HEK293T (cell line): ENCODE measurements at regions not wholly inside any gene's neighbourhood (a gene's known extent, or its start where the extent isn't known, plus 50 kb on each side); places are given as distances from the start of the nearest gene placed in this dataset.

Experiments used
- CTCF ChIA-PET: fragments of 350-600 bp; formaldehyde crosslinking; extraction: SDS; loops from one replicate; lab custom pipeline; 2021; ENCODE audit warnings: antibody characterized with exemption, inconsistent platforms; lab: Yijun Ruan, JAX
- POLR2A ChIA-PET: fragments of 350-600 bp; formaldehyde crosslinking; extraction: SDS; loops from one replicate; lab custom pipeline; 2020; ENCODE audit warnings: antibody characterized with exemption, inconsistent platforms; lab: Yijun Ruan, JAX
- DNase-seq: peaks from one replicate; pipeline ENCODE4 v3.0.0; 2012; ENCODE audit warnings: mixed read lengths; ENCODE audit errors: extremely low spot score
- ARNT ChIP-seq: fragments of 450-650 bp; IDR thresholded peaks from 2 replicates; pipeline ENCODE4 v1.6.1; 2017; ENCODE audit warnings: mild to moderate bottlenecking
- BHLHE40 ChIP-seq: fragments of 450-650 bp; IDR thresholded peaks from 2 replicates; pipeline ENCODE4 v1.6.1; 2016; ENCODE audit warnings: mild to moderate bottlenecking, moderate library complexity, borderline replicate concordance
- CTBP1 ChIP-seq: fragments of 450-650 bp; IDR thresholded peaks from 2 replicates; pipeline ENCODE4 v1.6.1; 2016; ENCODE audit warnings: borderline replicate concordance
- ELF4 ChIP-seq: fragments of 450-650 bp; IDR thresholded peaks from 2 replicates; pipeline ENCODE4 v1.6.1; 2017; ENCODE audit warnings: antibody characterized with exemption
- FOXA1 ChIP-seq: fragments of 450-650 bp; IDR thresholded peaks from 2 replicates; pipeline ENCODE4 v1.6.1; 2016; ENCODE audit warnings: mild to moderate bottlenecking
- FOXK2 ChIP-seq: fragments of 450-650 bp; IDR thresholded peaks from 2 replicates; pipeline ENCODE4 v1.6.1; 2016; ENCODE audit warnings: mild to moderate bottlenecking
- FOXM1 ChIP-seq: fragments of 450-650 bp; IDR thresholded peaks from 2 replicates; pipeline ENCODE4 v1.6.1; 2017; ENCODE audit warnings: mild to moderate bottlenecking, borderline replicate concordance
- HDGF ChIP-seq: fragments of 450-650 bp; IDR thresholded peaks from 2 replicates; pipeline ENCODE4 v1.6.1; 2017; ENCODE audit warnings: antibody characterized with exemption, borderline replicate concordance
- L3MBTL2 ChIP-seq: fragments of 450-650 bp; conservative IDR thresholded peaks from 2 replicates; pipeline ENCODE4 v1.6.1; 2016; ENCODE audit warnings: mild to moderate bottlenecking
- LEF1 ChIP-seq: fragments of 450-650 bp; IDR thresholded peaks from 2 replicates; pipeline ENCODE4 v1.6.1; 2017; ENCODE audit warnings: mild to moderate bottlenecking, borderline replicate concordance
- NFRKB ChIP-seq: fragments of 450-650 bp; IDR thresholded peaks from 2 replicates; pipeline ENCODE4 v1.6.1; 2016; ENCODE audit warnings: mild to moderate bottlenecking, moderate library complexity
- PKNOX1 ChIP-seq: fragments of 450-650 bp; IDR thresholded peaks from 2 replicates; pipeline ENCODE4 v1.6.1; 2016
- SP1 ChIP-seq: fragments of 450-650 bp; IDR thresholded peaks from 2 replicates; pipeline ENCODE4 v1.6.1; 2017
- SUZ12 ChIP-seq: fragments of 450-650 bp; IDR thresholded peaks from 2 replicates; pipeline ENCODE4 v1.6.1; 2016; ENCODE audit warnings: mild to moderate bottlenecking
- TARDBP ChIP-seq: fragments of 450-650 bp; IDR thresholded peaks from 2 replicates; pipeline ENCODE4 v1.6.1; 2016
- ZNF384 ChIP-seq: fragments of 450-650 bp; IDR thresholded peaks from 2 replicates; pipeline ENCODE4 v1.6.1; 2016

- ChIA-PET POLR2A (no interaction called here), CTCF (no interaction called here)
- no peak for TF ChIP-seq SP1
- TF ChIP-seq PKNOX1, result no peak
- no peak for TF ChIP-seq FOXM1
- TF ChIP-seq SUZ12, result no peak
- TF ChIP-seq FOXK2, result no peak
- TF ChIP-seq BHLHE40, result no peak
- no peak for TF ChIP-seq ZNF384
- TF ChIP-seq CTBP1, result no peak
- no peak for TF ChIP-seq L3MBTL2
- no peak for TF ChIP-seq ELF4
- no peak for TF ChIP-seq FOXA1
- no peak for TF ChIP-seq ARNT
- no peak for TF ChIP-seq TARDBP
- TF ChIP-seq LEF1, result no peak
- no peak for TF ChIP-seq NFRKB
- no peak for TF ChIP-seq HDGF
- no peak for DNase-seq
These were observed 154.3 kb downstream of the VRK1 start for GRCh38 chr14:96951511-96951910.

- ChIA-PET POLR2A (no interaction called here), CTCF (no interaction called here)
- DNase-seq, result no peak
- no peak for TF ChIP-seq ZNF384
- no peak for TF ChIP-seq PKNOX1
- no peak for TF ChIP-seq CTBP1
- TF ChIP-seq FOXK2, result no peak
- no peak for TF ChIP-seq ARNT
- TF ChIP-seq NFRKB, result no peak
- no peak for TF ChIP-seq L3MBTL2
- no peak for TF ChIP-seq LEF1
- TF ChIP-seq BHLHE40, result no peak
- no peak for TF ChIP-seq ELF4
- TF ChIP-seq HDGF, result no peak
- TF ChIP-seq FOXA1, result no peak
- no peak for TF ChIP-seq SP1
- TF ChIP-seq SUZ12, result no peak
- TF ChIP-seq FOXM1, result no peak
- no peak for TF ChIP-seq TARDBP
These were observed 156.1 kb downstream of the VRK1 start for GRCh38 chr14:96953087-96953874.

GRCh38 chr14:96953875-96954185 is 156.6 kb downstream of the VRK1 start:
- ChIA-PET POLR2A (no interaction called here), CTCF (no interaction called here)
- TF ChIP-seq FOXA1, result no peak
- no peak for TF ChIP-seq BHLHE40
- TF ChIP-seq FOXK2, result no peak
- no peak for TF ChIP-seq FOXM1
- TF ChIP-seq ELF4, result no peak
- no peak for TF ChIP-seq SP1
- no peak for TF ChIP-seq HDGF
- TF ChIP-seq PKNOX1, result no peak
- TF ChIP-seq CTBP1, result no peak
- TF ChIP-seq LEF1, result no peak
- no peak for DNase-seq

GRCh38 chr14:96956464-96957239 is 159.5 kb downstream of the VRK1 start:
- CTCF ChIA-PET, result interaction anchor here (0.6 kb wide), 1 partner anchor 9 kb away, joined by 3 read pairs; no protein-coding TSS in a partner anchor

More at GRCh38 chr14:96956464-96957239, 159.5 kb downstream of the VRK1 start:
- POLR2A ChIA-PET, result no interaction called here
- TF ChIP-seq ZNF384 (no peak), CTBP1 (no peak), HDGF (no peak), SP1 (no peak), FOXM1 (no peak), ARNT (no peak), NFRKB (no peak), LEF1 (no peak), L3MBTL2 (no peak), FOXK2 (no peak), PKNOX1 (no peak), TARDBP (no peak), ELF4 (no peak), FOXA1 (no peak), SUZ12 (no peak), BHLHE40 (no peak)
- no peak for DNase-seq
